ENCODE measurements at regions not wholly inside any gene's neighbourhood (a gene's known extent, or its start where the extent isn't known, plus 50 kb on each side); places are given as distances from the start of the nearest gene placed in this dataset.

GRCh38 chr2:41032715-41033114 is 580.8 kb upstream of the SLC8A1 start:
- no peak for TF ChIP-seq CHD4 (IDR thresholded peaks at IDR 0.05)
- no peak for TF ChIP-seq CTCF (IDR thresholded peaks at IDR 0.05 in 2 of 3, conservative IDR thresholded peaks at IDR 0.05 in 1 of 3; ENCODE audit: control insufficient read depth in 2 of 3, extremely low read depth in 1 of 3, insufficient read depth in 1 of 3, low read depth in 3 of 3, low read length in 3 of 3)
- no peak for TF ChIP-seq POLR2A (IDR thresholded peaks at IDR 0.05; ENCODE audit: low read depth, low read length)
- TF ChIP-seq POLR2AphosphoS5 (IDR thresholded peaks at IDR 0.05; ENCODE audit: low read length) = no peak
- TF ChIP-seq NBN (IDR thresholded peaks at IDR 0.05) = no peak
- no peak for TF ChIP-seq SIN3A (IDR thresholded peaks at IDR 0.05; ENCODE audit: low read depth, low read length)
- no peak for TF ChIP-seq CBX3 (IDR thresholded peaks at IDR 0.05; ENCODE audit: borderline replicate concordance, low read depth)
- no peak for TF ChIP-seq ZBTB4 (CRISPR knock-in tag; IDR thresholded peaks at IDR 0.05)
- no peak for TF ChIP-seq HDAC6 (IDR thresholded peaks at IDR 0.05; ENCODE audit: unreplicated experiment)
- no peak for TF ChIP-seq EGR1 (IDR thresholded peaks at IDR 0.05; ENCODE audit: borderline replicate concordance in 1 of 2, low read depth in 2 of 2, low read length in 2 of 2)
- no peak for TF ChIP-seq FOXK2 (IDR thresholded peaks at IDR 0.05)
- no peak for TF ChIP-seq EZH2 (IDR thresholded peaks at IDR 0.05; ENCODE audit: borderline replicate concordance, control insufficient read depth, low read depth, low read length)
- TF ChIP-seq PML (IDR thresholded peaks at IDR 0.05; ENCODE audit: low read length) = no peak
- no peak for TF ChIP-seq CREB1 (IDR thresholded peaks at IDR 0.05; ENCODE audit: low read depth)

Data from GM12878 (cell line).